A673 (cell line): ENCODE measurements at regions not wholly inside any gene's neighbourhood (a gene's known extent, or its start where the extent isn't known, plus 50 kb on each side); places are given as distances from the start of the nearest gene placed in this dataset.

Experiments
- BruUV-seq: library from RNA; stranded (reverse); fragments of 400-500 nt; replicated peaks from 2 replicates; lab custom pipeline; 2021; lab: Mats Ljungman, UMichigan
- CTCF ChIA-PET: fragments of 300-600 bp; sonication (Branson Sonifier 250); formaldehyde crosslinking; loops from one replicate; lab custom pipeline; 2022; ENCODE audit warnings: antibody characterized with exemption; lab: Charles Lee
- POLR2A ChIA-PET: fragments of 300-600 bp; sonication (Branson Sonifier 250); formaldehyde crosslinking; loops from one replicate; lab custom pipeline; 2022; ENCODE audit warnings: antibody characterized with exemption; ENCODE audit not compliant: low non-redundant PET; lab: Charles Lee
- DNase-seq: peaks from one replicate; pipeline ENCODE4 v3.0.0-alpha.2; 2015; ENCODE audit warnings: low spot score
- H3K27ac ChIP-seq: fragments of 200-600 bp; sonication (generic); 2 replicates; pipeline ENCODE4 v1.5.1; 2016; ENCODE audit warnings: mixed run types, low read depth, mild to moderate bottlenecking, mixed read lengths, antibody characterized with exemption, low read length; ENCODE audit not compliant: poor library complexity, severe bottlenecking
- H3K27me3 ChIP-seq: fragments of 200-600 bp; sonication (generic); replicated peaks from 2 replicates; pipeline ENCODE4 v1.6.1; 2017; ENCODE audit warnings: mixed run types, low read depth, mild to moderate bottlenecking, mixed read lengths, antibody characterized with exemption, low read length; ENCODE audit not compliant: insufficient read depth, poor library complexity
- H3K36me3 ChIP-seq: fragments of 200-600 bp; sonication (generic); 2 replicates; pipeline ENCODE4 v1.6.1; 2016; ENCODE audit warnings: mixed run types, mild to moderate bottlenecking, mixed read lengths, antibody characterized with exemption, low read length; ENCODE audit not compliant: insufficient read depth, poor library complexity, severe bottlenecking
- H3K4me1 ChIP-seq: fragments of 200-600 bp; sonication (generic); 2 replicates; pipeline ENCODE4 v1.6.1; 2017; ENCODE audit warnings: mixed run types, mild to moderate bottlenecking, mixed read lengths, antibody characterized with exemption, low read length; ENCODE audit not compliant: insufficient read depth, poor library complexity, severe bottlenecking
- H3K4me3 ChIP-seq: fragments of 200-600 bp; sonication (generic); 2 replicates; pipeline ENCODE4 v1.5.1; 2016; ENCODE audit warnings: low read depth, mixed run types, mild to moderate bottlenecking, mixed read lengths, low read length; ENCODE audit not compliant: poor library complexity, severe bottlenecking
- H3K9me3 ChIP-seq: fragments of 200-600 bp; sonication (generic); 2 replicates; pipeline ENCODE4 v1.6.1; 2016; ENCODE audit warnings: mixed run types, low read depth, mild to moderate bottlenecking, mixed read lengths, antibody characterized with exemption, low read length; ENCODE audit not compliant: poor library complexity, severe bottlenecking
- CTCF ChIP-seq: fragments of 300-800, 200-600 bp; sonication (generic); conservative IDR thresholded peaks from 2 replicates; pipeline ENCODE4 v1.5.1; 2017; ENCODE audit warnings: low read depth, mild to moderate bottlenecking, antibody characterized with exemption, low read length, moderate library complexity, mixed read lengths
- EZH2 ChIP-seq: fragments of 200-600 bp; sonication (generic); IDR thresholded peaks from 2 replicates; pipeline ENCODE4 v1.6.1; 2017; ENCODE audit warnings: borderline replicate concordance, low read depth, mild to moderate bottlenecking, mixed read lengths, antibody characterized with exemption, low read length; ENCODE audit not compliant: poor library complexity, severe bottlenecking
- intact Hi-C: fragments of 100-400 bp; cut with micrococcal nuclease; formaldehyde crosslinking; loops from one replicate; pipeline ENCODE4 v1.10.0; 2022; ENCODE audit not compliant: unreplicated experiment

- peaks cover 3% of the 10 kb centered on the region for H3K9me3 ChIP-seq
- no peak for TF ChIP-seq CTCF
- no peak for TF ChIP-seq EZH2
- ChIA-PET POLR2A (no interaction called here), CTCF (no interaction called here)
- no peaks in the 10 kb centered on the region for H3K4me1 ChIP-seq
- BruUV-seq = no TSS peak
- DNase-seq = no peak
- intact Hi-C loops = no loop called here
- no peak overlapping the region for H3K27ac ChIP-seq
- no peaks in the 10 kb centered on the region for H3K36me3 ChIP-seq
- no peak overlapping the region for H3K4me3 ChIP-seq
- no peaks in the 10 kb centered on the region for H3K27me3 ChIP-seq
Measured at GRCh38 chr21:22544747-22545146, 1546.5 kb downstream of the NCAM2 start.

GRCh38 chr21:22552390-22552789 lies 1554.2 kb downstream of the NCAM2 start:
- no peak for DNase-seq
- H3K27me3 ChIP-seq = no peaks in the 10 kb centered on the region
- ChIA-PET CTCF (no interaction called here), POLR2A (no interaction called here)
- H3K36me3 ChIP-seq = no peaks in the 10 kb centered on the region
- intact Hi-C loops = no loop called here
- no peak overlapping the region for H3K27ac ChIP-seq
- TF ChIP-seq EZH2 (no peak), CTCF (no peak)
- BruUV-seq = no TSS peak
- H3K4me3 ChIP-seq = no peak overlapping the region
- H3K4me1 ChIP-seq = no peaks in the 10 kb centered on the region
- no peaks in the 10 kb centered on the region for H3K9me3 ChIP-seq

- intact Hi-C loops = no loop called here
- Histone ChIP-seq H3K9me3 (no peaks in the 10 kb centered on the region), H3K27ac (no peak overlapping the region), H3K27me3 (no peaks in the 10 kb centered on the region), H3K4me3 (no peak overlapping the region), H3K36me3 (no peaks in the 10 kb centered on the region), H3K4me1 (no peaks in the 10 kb centered on the region)
- ChIA-PET CTCF (no interaction called here), POLR2A (no interaction called here)
- no peak for TF ChIP-seq EZH2
- TF ChIP-seq CTCF = no peak
- BruUV-seq = no TSS peak
- peak; percentile 6 for DNase-seq
Measured at GRCh38 chr21:22554690-22555316, 1556.6 kb downstream of the NCAM2 start.
